ENCODE measurements at regions not wholly inside any gene's neighbourhood (a gene's known extent, or its start where the extent isn't known, plus 50 kb on each side); places are given as distances from the start of the nearest gene placed in this dataset.

DNA sequence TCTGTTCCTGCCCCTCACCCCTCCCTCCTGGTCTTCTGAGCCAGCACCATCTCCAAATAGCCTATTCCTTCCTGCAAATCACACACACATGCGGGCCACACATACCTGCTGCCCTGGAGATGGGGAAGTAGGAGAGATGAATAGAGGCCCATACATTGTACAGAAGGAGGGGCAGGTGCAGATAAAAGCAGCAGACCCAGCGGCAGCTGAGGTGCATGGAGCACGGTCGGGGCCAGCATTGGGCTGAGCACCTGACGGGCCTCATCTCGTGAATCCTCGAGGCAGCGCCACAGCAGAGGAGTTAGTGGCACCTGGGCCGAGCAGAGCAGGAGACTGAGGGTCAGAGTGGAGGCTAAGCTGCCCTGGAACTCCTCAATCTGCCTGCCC, 941.8 kb downstream of the BRD1 start:
- TF ChIP-seq EZH2 (optimal IDR thresholded peaks at IDR 0.05; ENCODE audit: low read depth, low read length), result no peak
- TF ChIP-seq, protein P1, sequence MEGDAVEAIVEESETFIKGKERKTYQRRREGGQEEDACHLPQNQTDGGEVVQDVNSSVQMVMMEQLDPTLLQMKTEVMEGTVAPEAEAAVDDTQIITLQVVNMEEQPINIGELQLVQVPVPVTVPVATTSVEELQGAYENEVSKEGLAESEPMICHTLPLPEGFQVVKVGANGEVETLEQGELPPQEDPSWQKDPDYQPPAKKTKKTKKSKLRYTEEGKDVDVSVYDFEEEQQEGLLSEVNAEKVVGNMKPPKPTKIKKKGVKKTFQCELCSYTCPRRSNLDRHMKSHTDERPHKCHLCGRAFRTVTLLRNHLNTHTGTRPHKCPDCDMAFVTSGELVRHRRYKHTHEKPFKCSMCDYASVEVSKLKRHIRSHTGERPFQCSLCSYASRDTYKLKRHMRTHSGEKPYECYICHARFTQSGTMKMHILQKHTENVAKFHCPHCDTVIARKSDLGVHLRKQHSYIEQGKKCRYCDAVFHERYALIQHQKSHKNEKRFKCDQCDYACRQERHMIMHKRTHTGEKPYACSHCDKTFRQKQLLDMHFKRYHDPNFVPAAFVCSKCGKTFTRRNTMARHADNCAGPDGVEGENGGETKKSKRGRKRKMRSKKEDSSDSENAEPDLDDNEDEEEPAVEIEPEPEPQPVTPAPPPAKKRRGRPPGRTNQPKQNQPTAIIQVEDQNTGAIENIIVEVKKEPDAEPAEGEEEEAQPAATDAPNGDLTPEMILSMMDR (IDR thresholded peaks at IDR 0.05; ENCODE audit: low read length), result no peak
- TF ChIP-seq EZH2phosphoT487 (IDR thresholded peaks at IDR 0.05; ENCODE audit: low read length), result no peak

All from MM.1S (cell line).